ENCODE measurements at regions not wholly inside any gene's neighbourhood (a gene's known extent, or its start where the extent isn't known, plus 50 kb on each side); places are given as distances from the start of the nearest gene placed in this dataset.

DNA sequence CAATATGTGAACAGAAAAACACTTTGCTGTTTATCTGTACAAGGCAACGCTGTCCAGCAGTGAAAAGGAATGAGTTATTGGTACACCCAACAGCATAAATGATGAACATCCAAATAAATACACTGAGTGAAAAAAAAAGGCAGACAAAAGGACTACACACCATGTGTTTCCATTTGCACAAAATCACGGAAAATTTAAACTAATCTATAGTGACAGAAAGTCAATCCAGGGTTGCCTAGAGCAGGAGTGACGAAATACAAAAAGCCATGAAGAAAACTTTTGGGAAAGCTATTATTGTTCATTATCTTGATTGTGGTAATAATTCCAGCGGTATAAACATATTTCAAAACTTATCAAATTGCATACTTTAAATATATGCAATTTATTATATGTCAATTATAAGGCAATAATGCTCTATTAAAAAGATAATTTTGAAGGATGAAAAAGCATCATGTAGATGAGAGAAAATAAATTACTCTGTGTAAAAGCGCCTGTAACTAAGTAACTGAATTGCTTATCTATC, 578.0 kb upstream of the TMEM132C start:
- DNase-seq: no peak

DNA sequence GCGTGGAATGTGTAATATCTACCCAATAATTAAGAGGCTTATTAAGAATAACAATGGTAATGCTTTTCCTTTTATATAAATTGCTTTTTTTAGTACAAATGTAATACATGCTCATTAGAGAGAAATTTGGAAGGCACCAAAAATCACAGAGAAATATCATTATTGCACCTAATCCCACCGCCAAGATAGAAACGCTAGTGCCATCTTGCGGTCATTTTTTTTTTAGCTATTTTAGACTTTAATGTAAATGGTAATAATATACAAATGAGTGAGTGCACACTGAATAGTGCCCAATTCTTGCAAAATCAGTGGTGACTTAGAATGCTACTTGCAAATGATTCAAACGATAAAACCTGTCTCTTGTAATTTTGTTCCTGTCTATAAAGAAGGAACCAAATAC, 576.8 kb upstream of the TMEM132C start:
- DNase-seq: peak in 1 of 2 experiments; percentile 4

- no peak for DNase-seq
Observed at GRCh38 chr12:127696963-127697362, 570.0 kb upstream of the TMEM132C start.

- no peak for DNase-seq
Observed at GRCh38 chr12:127703026-127703425, 563.9 kb upstream of the TMEM132C start.

GRCh38 chr12:127711108-127711507, 555.9 kb upstream of the TMEM132C start:
- no peak for DNase-seq

- no peak for DNase-seq
Observed at GRCh38 chr12:127712561-127712960, 554.4 kb upstream of the TMEM132C start.

DNA sequence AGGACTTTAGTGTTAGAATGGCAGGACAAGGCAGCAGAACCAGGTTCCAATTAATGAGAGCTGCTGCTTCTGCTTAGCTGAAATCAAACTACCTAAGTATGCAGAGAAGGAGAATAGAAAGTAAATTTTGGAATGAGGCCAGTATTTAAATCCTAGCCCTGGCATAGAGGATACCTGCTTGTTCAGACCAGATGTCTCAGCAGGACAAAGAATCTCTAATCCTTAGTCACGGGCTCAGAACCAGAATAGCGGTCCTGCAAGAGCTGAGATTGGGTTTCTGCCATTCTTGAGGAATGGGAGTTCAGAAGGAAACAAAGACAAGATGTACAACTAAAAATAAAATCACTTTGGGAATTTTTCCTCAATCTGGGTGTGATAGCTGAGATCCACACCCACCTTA, 550.8 kb upstream of the TMEM132C start:
- no peak for DNase-seq

DNA sequence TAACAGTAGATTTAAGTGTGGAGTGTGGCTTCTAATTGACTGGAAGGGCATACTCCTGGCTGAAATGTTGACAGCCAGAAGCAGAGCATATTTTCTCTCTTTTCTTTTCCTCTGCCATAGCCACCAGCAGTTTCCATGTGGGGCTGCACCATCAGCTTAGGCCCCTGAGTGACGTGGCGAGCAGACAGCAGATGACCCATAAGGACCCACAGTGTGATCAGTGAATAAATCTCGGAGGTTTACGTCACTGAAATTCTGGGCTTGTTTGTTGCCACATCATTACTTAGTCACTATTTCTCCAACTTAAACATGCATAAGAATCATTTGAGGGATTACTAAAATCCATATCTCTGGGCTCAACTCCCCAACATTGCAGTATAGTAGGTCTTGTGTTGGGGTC, 549.7 kb upstream of the TMEM132C start:
- DNase-seq: no peak

- DNase-seq: no peak
Observed at GRCh38 chr12:127720334-127720733, 546.6 kb upstream of the TMEM132C start.

DNA sequence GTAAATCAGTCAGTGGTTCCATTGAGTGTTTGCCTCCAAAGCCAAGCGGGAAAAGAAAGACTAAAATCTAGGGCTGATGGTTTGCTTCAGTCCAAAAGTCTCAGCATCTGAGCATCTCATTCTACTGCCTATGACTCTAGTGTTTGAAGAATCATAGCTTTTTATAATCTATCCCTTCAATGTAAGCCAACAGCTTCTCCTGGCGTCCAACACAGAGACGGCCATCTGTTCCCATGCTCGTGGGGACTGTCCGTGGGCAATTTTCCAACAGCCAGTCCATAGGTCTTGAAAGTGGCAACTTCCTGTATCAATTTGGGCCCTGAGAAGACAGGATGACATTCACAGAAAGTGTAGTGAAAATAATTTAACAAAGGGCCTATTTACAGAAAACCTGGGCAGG, 544.4 kb upstream of the TMEM132C start:
- DNase-seq: no peak

DNA sequence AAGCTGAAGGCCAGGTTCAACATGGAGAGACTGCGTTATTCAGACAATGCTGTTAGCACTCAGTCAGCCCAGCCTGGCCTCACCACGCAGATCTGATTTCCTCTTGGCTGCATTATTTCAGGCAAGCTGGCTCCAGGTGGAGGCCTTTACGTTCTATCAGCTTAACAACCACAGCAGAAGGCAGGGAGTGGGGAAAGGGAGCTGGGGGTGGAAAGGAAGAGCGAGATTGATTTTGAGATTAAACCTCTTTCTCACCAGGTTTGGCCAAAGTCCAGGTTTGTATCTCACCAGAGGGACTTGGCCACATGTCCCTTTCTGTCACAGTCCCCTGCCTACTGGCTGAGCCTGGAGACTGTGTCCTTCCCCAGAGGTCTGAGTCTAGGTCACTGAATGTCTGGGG, 543.7 kb upstream of the TMEM132C start:
- no peak for DNase-seq

DNA sequence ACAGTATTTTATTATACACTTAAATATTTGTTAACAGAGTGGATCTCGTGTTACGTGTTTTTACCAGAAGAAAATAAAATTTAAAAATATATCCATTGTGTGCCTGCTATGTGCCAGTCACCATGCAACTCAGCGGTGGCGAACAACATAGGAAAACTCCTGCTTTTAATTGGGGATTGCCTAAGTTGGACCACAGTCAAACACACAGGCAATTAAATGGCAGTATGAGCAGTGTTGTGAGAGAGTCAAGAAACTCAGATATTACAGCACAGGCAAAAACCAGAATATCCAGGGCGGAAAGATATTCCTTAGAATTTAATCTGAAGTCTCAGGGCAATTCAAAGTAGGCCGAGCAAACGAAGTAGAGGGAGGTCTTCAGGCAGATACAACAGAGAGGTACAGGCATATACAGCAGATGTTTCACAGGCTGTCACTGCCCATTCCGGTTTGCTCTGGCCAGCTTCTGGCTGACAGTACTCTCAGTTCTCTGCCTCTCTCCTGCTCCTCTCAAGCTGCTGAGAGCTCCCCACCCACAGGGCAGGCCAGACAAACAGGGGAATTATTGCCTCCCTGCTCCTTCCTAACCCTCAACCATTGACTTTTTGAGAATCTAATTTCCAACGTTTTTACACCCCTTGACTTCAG, 540.2 kb upstream of the TMEM132C start:
- DNase-seq: no peak

GRCh38 chr12:127728285-127728684, 538.7 kb upstream of the TMEM132C start:
- DNase-seq: no peak

- no peak for DNase-seq
Observed at GRCh38 chr12:127728729-127729128, 538.2 kb upstream of the TMEM132C start.

DNA sequence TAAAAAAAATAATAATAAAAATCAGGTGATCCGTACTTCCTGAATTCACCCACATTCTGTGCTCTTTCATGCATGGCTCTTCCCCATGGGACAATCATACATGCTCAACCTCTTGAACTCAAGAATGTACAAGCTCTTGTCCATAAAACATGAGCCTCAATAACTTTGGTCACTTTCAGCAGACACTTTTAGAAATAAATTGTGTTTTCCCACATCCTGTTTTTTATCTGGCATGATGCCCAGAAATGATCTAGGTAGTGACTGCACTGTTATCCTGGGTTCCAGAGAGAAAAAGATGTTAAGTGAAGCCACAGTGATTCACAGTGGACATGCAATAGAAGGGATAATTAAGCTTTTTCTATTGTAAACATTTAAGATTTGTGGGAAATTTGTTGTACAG, 537.6 kb upstream of the TMEM132C start:
- no peak for DNase-seq

DNA sequence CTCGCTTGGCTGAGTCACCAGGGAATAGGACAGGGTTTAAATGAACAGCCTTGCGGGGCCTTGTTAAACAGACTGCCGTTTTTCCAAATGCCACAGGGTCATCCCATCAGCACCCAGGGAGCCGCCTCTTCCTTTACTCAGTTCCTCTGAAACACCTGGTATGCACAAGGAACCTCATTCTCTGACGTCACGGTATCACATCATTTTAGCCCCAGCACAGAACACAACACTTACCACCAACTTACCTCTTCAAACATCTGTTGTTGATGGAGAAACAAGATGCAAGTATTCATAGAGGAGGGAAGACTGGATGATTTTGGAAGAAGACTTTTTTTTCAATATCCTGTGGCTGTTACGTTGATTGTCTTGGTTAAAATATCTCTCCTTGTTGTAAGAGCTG, 535.3 kb upstream of the TMEM132C start:
- no peak for DNase-seq

DNA sequence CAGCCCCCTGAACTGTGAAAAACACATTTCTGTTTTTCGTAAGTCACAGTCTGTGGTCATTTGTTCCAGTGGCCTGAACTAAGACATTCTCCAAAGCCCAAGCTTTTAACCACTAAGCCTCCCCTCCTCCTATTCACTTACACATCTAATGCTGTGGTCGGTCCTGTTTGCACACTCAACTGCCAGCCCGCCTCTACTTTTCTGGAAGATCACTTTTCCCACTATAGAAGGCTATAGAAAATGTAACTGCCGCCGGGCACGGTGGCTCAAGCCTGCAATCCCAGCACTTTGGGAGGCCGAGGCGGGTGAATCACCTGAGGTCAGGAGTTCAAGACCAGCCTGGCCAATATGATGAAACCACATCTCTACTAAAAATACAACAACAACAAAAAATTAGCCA, 524.7 kb upstream of the TMEM132C start:
- no peak for DNase-seq

- no peak for DNase-seq
Observed at GRCh38 chr12:127745469-127746212, 521.3 kb upstream of the TMEM132C start.

DNA sequence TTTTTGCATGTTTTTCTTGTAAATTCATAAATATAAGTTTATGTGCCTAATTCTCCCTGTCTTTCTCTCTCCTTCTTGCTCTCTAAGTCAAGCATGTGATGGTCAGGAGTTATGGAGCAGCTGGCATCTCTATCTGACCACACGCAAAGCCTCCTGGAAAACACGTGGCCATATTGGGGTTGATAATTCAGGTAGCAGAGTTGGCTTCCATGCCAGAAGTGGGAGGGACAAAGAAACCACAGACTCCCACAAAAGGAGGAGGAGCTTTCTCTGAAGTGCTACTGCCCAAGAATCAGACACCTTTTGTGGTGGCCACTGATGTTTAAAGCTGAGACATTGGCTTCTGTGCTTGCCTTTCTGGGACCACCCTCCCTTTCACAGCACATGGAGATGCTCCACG, 517.6 kb upstream of the TMEM132C start:
- DNase-seq: no peak

GRCh38 chr12:127750076-127750840, 516.7 kb upstream of the TMEM132C start:
- DNase-seq: no peak

- DNase-seq: no peak
Observed at GRCh38 chr12:127752802-127753201, 514.2 kb upstream of the TMEM132C start.

- DNase-seq: no peak
Observed at GRCh38 chr12:127760357-127760756, 506.6 kb upstream of the TMEM132C start.

GRCh38 chr12:127760996-127761395, 506.0 kb upstream of the TMEM132C start:
- DNase-seq: no peak

GRCh38 chr12:127761880-127762279, 505.1 kb upstream of the TMEM132C start:
- no peak for DNase-seq

All from Kasumi-1 (cell line).